ENCODE measurements at regions not wholly inside any gene's neighbourhood (a gene's known extent, or its start where the extent isn't known, plus 50 kb on each side); places are given as distances from the start of the nearest gene placed in this dataset.

- Histone ChIP-seq H3K4me3 (no peak overlapping the region), H3K36me3 (no peaks in the 10 kb centered on the region), H3K9me3 (no peaks in the 10 kb centered on the region), H3K27me3 (ENCODE audit: low read depth) (no peaks in the 10 kb centered on the region), H3K4me1 (no peaks in the 10 kb centered on the region), H3K27ac (no peak overlapping the region)
- ATAC-seq (no peak), DNase-seq (no peak)
- TF ChIP-seq, protein P1, sequence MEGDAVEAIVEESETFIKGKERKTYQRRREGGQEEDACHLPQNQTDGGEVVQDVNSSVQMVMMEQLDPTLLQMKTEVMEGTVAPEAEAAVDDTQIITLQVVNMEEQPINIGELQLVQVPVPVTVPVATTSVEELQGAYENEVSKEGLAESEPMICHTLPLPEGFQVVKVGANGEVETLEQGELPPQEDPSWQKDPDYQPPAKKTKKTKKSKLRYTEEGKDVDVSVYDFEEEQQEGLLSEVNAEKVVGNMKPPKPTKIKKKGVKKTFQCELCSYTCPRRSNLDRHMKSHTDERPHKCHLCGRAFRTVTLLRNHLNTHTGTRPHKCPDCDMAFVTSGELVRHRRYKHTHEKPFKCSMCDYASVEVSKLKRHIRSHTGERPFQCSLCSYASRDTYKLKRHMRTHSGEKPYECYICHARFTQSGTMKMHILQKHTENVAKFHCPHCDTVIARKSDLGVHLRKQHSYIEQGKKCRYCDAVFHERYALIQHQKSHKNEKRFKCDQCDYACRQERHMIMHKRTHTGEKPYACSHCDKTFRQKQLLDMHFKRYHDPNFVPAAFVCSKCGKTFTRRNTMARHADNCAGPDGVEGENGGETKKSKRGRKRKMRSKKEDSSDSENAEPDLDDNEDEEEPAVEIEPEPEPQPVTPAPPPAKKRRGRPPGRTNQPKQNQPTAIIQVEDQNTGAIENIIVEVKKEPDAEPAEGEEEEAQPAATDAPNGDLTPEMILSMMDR (IDR thresholded peaks at IDR 0.05), result no peak
- intact Hi-C loops (cut with DNase I), result no loop called here
Measured at GRCh38 chr1:43044572-43045361, 86.1 kb upstream of the SLC2A1 start.

DNA sequence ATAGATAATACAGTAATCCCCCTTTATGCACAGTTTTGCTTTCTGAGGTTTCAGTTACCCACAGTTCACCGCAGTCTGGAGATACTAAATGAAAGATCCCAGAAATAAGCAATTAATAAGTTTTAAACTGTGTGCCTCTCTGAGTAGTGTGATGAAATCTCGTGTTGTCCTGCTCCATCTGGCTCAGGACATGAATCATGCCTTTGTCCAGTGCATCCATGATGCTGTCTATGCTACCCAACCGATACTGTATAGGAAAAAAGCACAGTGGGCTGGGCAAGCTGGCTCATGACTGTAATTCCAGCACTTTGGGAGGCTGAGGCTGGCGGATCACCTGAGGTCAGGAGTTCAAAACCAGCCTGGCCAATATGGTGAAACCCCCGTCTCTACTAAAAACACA is 85.0 kb upstream of the SLC2A1 start:
- Histone ChIP-seq H3K27ac (no peak overlapping the region), H3K27me3 (ENCODE audit: low read depth) (no peaks in the 10 kb centered on the region), H3K4me1 (peaks cover 3% of the 10 kb centered on the region), H3K9me3 (no peaks in the 10 kb centered on the region), H3K36me3 (no peaks in the 10 kb centered on the region), H3K4me3 (no peak overlapping the region)
- ATAC-seq (no peak), DNase-seq (no peak)
- TF ChIP-seq, protein P1 (IDR thresholded peaks at IDR 0.05), result no peak
- intact Hi-C loops (cut with DNase I), result no loop called here

DNA sequence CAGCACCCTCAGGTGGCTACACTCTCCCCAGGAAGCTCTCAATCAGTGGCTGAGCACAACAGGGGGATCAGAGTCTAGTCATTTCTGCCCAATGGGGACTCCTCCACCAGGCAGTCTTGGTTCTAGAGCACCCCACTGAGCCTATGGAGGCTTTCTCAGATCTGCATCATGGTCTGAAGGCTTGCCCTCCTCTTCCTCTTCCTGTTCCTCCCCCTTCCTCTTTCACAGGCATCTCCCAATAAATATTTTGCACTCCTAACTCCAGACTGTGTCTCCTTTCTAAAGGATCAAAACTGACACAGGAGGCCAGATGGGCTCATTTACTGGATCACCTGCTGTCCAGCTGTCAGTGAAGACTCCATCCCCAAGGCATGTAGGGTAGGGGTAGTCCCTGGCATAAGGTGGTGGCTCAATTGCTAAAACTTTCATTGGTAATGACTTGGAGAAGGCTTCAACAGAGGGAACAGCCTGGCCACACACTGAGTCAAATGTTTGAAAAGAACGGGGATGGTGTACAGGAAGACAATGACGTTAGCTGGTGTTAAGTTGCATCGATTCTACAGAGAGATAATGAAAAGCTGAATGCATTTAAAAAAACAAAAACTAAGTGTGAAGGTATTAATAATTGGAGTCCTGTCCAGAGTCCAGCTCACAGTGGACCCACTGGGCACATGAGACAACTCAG is 84.2 kb upstream of the SLC2A1 start:
- intact Hi-C loops (cut with DNase I), result no loop called here
- H3K27me3 ChIP-seq (ENCODE audit: low read depth), result no peaks in the 10 kb centered on the region
- TF ChIP-seq, protein P1 (IDR thresholded peaks at IDR 0.05), result no peak
- peaks cover 8% of the 10 kb centered on the region for H3K4me1 ChIP-seq
- ATAC-seq (no peak), DNase-seq (no peak)
- no peaks in the 10 kb centered on the region for H3K36me3 ChIP-seq
- no peak overlapping the region for H3K4me3 ChIP-seq
- H3K9me3 ChIP-seq, result no peaks in the 10 kb centered on the region
- H3K27ac ChIP-seq, result no peak overlapping the region

DNA sequence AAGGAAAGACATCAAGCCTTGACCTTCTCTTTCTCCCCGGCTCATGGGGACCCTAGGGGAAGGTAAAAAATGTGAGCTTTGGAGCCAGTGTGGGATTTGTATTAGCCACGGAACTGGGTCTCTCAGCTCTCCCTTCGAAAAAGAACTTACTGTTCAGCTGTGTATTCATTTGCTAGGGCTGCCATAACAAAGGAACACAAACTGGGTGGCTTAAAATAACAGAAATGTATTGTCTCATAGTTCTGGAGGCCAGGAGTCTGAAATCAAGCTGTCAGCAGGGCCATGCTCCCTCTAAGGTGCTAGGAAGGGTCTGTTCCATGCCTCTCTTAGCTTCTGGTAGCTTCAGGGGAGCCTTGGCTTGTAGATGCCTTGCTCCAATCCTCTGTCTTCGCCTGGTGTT is 83.5 kb upstream of the SLC2A1 start:
- H3K27ac ChIP-seq, result no peak overlapping the region
- no peaks in the 10 kb centered on the region for H3K36me3 ChIP-seq
- DNase-seq (no peak), ATAC-seq (no peak)
- H3K4me3 ChIP-seq, result no peak overlapping the region
- H3K4me1 ChIP-seq, result peaks cover 8% of the 10 kb centered on the region
- H3K27me3 ChIP-seq (ENCODE audit: low read depth), result no peaks in the 10 kb centered on the region
- intact Hi-C loops (cut with DNase I), result no loop called here
- TF ChIP-seq, protein P1 (IDR thresholded peaks at IDR 0.05), result no peak
- no peaks in the 10 kb centered on the region for H3K9me3 ChIP-seq

GRCh38 chr1:43041591-43041990 is 82.9 kb upstream of the SLC2A1 start:
- H3K27ac ChIP-seq, result no peak overlapping the region
- DNase-seq (no peak), ATAC-seq (no peak)
- peaks cover 8% of the 10 kb centered on the region for H3K4me1 ChIP-seq
- H3K36me3 ChIP-seq, result no peaks in the 10 kb centered on the region
- H3K9me3 ChIP-seq, result no peaks in the 10 kb centered on the region
- TF ChIP-seq, protein P1 (IDR thresholded peaks at IDR 0.05), result no peak
- H3K4me3 ChIP-seq, result no peak overlapping the region
- intact Hi-C loops (cut with DNase I), result no loop called here
- no peaks in the 10 kb centered on the region for H3K27me3 ChIP-seq (ENCODE audit: low read depth)
